SK-N-MC (cell line): ENCODE measurements at regions not wholly inside any gene's neighbourhood (a gene's known extent, or its start where the extent isn't known, plus 50 kb on each side); places are given as distances from the start of the nearest gene placed in this dataset.

Source experiments
- EZH2 ChIP-seq: fragments of 200-600 bp; sonication (generic); IDR thresholded peaks from one replicate; pipeline ENCODE4 v1.6.1; 2017; ENCODE audit warnings: antibody characterized with exemption
- POLR2AphosphoS5 ChIP-seq: IDR thresholded peaks from 2 replicates; pipeline ENCODE4 v1.6.1; 2012; ENCODE audit warnings: mild to moderate bottlenecking, low read depth, low read length, borderline replicate concordance

DNA sequence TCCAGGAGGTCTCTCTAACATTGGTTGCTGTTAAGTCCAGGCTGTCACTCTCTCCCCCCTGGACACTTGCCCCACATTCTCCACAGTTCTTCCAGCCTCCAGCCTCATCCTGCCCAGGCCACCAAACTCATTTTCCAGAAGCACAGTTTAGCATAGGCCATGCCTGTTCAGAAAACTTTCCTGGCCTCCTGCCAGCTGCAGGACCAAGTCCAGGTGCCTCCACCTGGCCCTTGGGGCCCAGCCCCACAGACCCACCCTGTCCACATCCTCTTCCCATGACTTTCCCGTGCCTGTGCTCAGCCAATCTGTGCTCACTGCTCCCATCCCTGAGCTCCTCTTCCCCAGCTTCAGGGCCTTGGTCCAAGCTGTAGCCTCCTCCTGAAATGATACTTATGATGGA, 905.0 kb downstream of the UQCRFS1 start:
- no peak for TF ChIP-seq EZH2
- no peak for TF ChIP-seq POLR2AphosphoS5
